ENCODE measurements at regions not wholly inside any gene's neighbourhood (a gene's known extent, or its start where the extent isn't known, plus 50 kb on each side); places are given as distances from the start of the nearest gene placed in this dataset.

DNA sequence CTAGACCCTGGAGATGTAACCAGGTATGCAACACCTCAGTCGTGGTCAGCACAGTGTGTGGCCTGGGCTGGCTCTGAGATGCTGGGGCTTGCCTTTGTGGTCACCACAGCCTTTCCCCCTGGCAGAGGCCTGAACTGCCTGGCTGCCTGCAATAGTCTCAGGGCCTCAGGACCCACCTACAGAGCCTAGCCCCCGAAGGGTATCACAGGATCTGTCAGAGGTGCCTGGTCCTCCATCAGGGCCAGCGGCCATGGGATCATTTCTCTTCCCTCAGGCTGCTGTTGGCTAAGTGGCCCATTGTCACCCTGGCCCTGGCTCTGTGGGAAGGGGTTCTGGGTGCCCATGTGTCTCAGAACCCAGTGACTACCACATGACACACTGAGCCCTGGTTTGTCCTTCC, 141.6 kb downstream of the CYP26A1 start:
- TF ChIP-seq POLR2A (IDR thresholded peaks at IDR 0.05) = no peak
- TF ChIP-seq, protein P1, sequence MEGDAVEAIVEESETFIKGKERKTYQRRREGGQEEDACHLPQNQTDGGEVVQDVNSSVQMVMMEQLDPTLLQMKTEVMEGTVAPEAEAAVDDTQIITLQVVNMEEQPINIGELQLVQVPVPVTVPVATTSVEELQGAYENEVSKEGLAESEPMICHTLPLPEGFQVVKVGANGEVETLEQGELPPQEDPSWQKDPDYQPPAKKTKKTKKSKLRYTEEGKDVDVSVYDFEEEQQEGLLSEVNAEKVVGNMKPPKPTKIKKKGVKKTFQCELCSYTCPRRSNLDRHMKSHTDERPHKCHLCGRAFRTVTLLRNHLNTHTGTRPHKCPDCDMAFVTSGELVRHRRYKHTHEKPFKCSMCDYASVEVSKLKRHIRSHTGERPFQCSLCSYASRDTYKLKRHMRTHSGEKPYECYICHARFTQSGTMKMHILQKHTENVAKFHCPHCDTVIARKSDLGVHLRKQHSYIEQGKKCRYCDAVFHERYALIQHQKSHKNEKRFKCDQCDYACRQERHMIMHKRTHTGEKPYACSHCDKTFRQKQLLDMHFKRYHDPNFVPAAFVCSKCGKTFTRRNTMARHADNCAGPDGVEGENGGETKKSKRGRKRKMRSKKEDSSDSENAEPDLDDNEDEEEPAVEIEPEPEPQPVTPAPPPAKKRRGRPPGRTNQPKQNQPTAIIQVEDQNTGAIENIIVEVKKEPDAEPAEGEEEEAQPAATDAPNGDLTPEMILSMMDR (IDR thresholded peaks at IDR 0.05) = no peak
